BLaER1 (cell line): ENCODE measurements at regions not wholly inside any gene's neighbourhood (a gene's known extent, or its start where the extent isn't known, plus 50 kb on each side); places are given as distances from the start of the nearest gene placed in this dataset.
"Not testable (repeated sequence)": the region's sequence is repeated elsewhere in the genome, so short reads cannot be mapped to it uniquely, and the experiment has no call there.

Experiments used
- H3K27ac ChIP-seq: shearing (Covaris generic); formaldehyde crosslinking; 2 replicates; pipeline ENCODE4 v1.8.1; 2022
- H3K27me3 ChIP-seq: shearing (Covaris generic); formaldehyde crosslinking; 2 replicates; pipeline ENCODE4 v1.8.1; 2022
- H3K36me3 ChIP-seq: shearing (Covaris generic); formaldehyde crosslinking; 2 replicates; pipeline ENCODE4 v1.8.1; 2022
- H3K4me1 ChIP-seq: shearing (Covaris generic); formaldehyde crosslinking; 2 replicates; pipeline ENCODE4 v1.8.1; 2022
- H3K4me2 ChIP-seq: shearing (Covaris generic); formaldehyde crosslinking; 2 replicates; pipeline ENCODE4 v1.8.1; 2022
- H3K4me3 ChIP-seq: shearing (Covaris generic); formaldehyde crosslinking; 2 replicates; pipeline ENCODE4 v1.8.1; 2022
- H3K9ac ChIP-seq: shearing (Covaris generic); formaldehyde crosslinking; 2 replicates; pipeline ENCODE4 v1.8.1; 2022
- H3K9me3 ChIP-seq: shearing (Covaris generic); formaldehyde crosslinking; 2 replicates; pipeline ENCODE4 v1.8.1; 2022
- H4K20me1 ChIP-seq: shearing (Covaris generic); formaldehyde crosslinking; 2 replicates; pipeline ENCODE4 v1.8.1; 2022

DNA sequence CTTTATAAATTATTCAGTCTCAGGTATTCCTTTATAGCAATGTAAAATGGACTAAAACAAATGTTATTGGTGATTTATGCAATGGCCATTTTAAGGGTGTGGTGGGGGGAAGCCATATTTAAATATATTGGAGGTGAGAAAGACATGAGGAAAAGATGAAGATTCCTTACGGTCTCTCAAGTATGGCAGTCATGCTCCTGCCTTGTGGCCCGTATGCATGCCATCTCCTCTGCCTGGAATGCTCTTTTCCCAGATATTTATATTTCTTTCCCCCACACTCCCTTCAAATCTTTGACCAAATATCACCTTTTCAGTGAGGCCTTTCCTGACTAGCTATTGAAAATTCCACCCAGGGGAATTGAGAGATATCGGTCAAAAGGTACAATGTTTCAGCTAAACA, 206.0 kb downstream of the POTEM start:
- H3K4me3 ChIP-seq, H3K36me3 ChIP-seq, H3K4me1 ChIP-seq: not testable (repeated sequence)

DNA sequence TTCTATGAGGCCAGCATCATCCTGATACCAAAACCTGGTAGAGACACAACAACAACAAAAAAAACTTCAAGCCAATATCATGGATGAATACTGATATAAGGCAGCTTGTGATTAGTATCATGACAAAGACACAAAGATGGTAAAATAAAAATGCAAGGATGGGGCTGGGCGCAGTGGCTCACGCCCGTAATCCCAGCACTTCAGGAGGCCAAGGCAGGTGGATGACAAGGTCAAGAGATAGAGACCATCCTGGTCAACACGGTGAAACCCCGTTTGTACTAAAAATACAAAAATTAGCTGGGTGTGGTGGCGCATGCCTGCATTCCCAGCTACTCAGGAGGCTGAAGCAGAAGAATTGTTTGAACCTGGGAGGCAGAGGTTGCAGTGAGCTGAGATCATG, 210.2 kb downstream of the POTEM start:
- not testable (repeated sequence) for H3K4me2 ChIP-seq, H3K27ac ChIP-seq, H3K9me3 ChIP-seq, H3K36me3 ChIP-seq, H3K4me1 ChIP-seq, H3K27me3 ChIP-seq, H4K20me1 ChIP-seq, H3K9ac ChIP-seq, H3K4me3 ChIP-seq

More for the DNA sequence above, 206.0 kb downstream of the POTEM start:
- H3K27ac ChIP-seq, H3K4me2 ChIP-seq, H4K20me1 ChIP-seq, H3K9me3 ChIP-seq, H3K27me3 ChIP-seq, H3K9ac ChIP-seq: not testable (repeated sequence)

DNA sequence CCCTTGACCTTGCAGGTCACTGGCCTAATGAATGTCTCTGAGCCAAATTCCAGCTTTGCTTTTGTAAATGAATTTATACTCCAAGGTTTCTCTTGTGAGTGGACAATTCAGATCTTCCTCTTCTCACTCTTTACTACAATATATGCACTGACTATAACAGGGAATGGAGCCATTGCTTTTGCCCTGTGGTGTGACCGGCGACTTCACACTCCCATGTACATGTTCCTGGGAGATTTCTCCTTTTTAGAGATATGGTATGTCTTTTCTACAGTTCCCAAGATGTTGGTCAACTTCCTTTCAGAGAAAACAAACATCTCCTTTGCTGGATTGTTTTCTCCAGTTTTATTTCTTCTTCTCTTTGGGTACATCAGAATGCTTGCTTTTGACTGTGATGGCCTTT, 213.1 kb downstream of the POTEM start:
- not testable (repeated sequence) for H3K4me3 ChIP-seq, H3K9ac ChIP-seq, H3K27ac ChIP-seq, H3K9me3 ChIP-seq, H4K20me1 ChIP-seq, H3K4me2 ChIP-seq, H3K27me3 ChIP-seq, H3K4me1 ChIP-seq, H3K36me3 ChIP-seq

DNA sequence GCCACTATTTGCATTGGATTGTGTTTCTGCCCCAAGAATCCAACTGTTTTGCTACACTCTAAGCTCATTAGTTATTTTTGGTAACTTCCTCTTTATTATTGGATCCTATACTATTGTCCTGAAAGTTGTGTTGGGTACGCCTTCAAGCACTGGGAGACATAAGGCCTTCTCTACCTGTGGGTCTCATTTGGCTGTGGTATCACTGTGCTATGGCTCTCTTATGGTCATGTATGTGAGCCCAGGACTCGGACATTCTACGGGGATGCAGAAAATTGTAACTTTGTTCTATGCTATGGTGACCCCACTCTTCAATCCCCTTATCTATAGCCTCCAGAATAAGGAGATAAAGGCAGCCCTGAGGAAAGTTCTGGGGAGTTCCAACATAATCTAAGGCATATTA, 213.6 kb downstream of the POTEM start:
- H3K9ac ChIP-seq, H3K4me1 ChIP-seq, H3K9me3 ChIP-seq, H3K36me3 ChIP-seq, H3K4me3 ChIP-seq, H3K27ac ChIP-seq, H3K27me3 ChIP-seq, H4K20me1 ChIP-seq, H3K4me2 ChIP-seq: not testable (repeated sequence)

DNA sequence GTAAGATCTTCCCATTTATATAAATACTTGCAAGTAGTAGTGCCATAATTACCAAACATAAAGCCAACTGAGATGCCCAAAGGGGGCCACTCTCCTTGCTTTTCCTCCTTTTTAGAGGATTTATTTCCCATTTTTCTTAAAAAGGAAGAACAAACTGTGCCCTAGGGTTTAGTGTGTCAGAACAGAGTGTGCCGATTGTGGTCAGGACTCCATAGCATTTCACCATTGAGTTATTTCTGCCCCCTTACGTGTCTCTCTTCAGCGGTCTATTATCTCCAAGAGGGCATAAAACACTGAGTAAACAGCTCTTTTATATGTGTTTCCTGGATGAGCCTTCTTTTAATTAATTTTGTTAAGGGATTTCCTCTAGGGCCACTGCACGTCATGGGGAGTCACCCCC, 227.9 kb downstream of the POTEM start:
- H3K4me1 ChIP-seq, H3K36me3 ChIP-seq, H3K9ac ChIP-seq, H4K20me1 ChIP-seq, H3K4me2 ChIP-seq, H3K4me3 ChIP-seq, H3K27ac ChIP-seq, H3K9me3 ChIP-seq, H3K27me3 ChIP-seq: not testable (repeated sequence)

DNA sequence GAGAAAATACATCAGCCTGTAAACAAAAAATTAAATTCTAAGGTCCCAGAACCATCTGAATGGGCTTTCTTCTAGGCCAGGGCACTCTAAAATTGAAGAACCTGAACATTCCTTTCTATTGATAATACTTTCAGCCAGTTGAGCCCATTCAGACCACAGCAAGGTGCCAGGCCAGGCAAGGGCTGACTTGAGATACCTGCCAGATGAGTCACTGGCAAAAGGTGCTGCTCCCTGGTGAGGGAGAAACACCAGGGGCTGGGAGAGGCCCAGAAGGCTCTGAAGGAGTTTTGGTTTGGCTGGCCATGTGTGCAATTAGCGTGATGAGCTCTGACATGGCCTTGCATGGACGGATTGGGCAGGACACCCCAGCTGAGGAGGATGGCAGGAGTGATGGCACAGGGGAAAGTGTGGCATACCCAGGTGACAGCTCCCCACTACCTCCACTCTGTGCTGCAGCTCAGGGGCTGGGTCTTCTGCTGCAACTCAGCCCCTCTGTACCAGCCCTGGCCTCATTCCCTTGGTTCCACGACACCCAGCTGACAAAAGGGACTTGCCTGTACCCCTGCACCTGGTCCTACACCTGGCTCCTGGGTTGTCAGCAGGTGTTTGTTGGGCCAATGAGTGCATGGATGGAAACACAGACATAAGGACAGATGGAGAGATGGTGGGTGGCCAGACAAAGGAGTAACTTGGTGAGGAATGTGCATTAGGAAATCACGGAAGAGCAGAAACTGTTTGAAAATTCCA, 230.4 kb downstream of the POTEM start:
- not testable (repeated sequence) for H3K9ac ChIP-seq, H3K27me3 ChIP-seq, H3K9me3 ChIP-seq, H3K36me3 ChIP-seq, H3K27ac ChIP-seq, H3K4me3 ChIP-seq, H4K20me1 ChIP-seq, H3K4me1 ChIP-seq, H3K4me2 ChIP-seq

DNA sequence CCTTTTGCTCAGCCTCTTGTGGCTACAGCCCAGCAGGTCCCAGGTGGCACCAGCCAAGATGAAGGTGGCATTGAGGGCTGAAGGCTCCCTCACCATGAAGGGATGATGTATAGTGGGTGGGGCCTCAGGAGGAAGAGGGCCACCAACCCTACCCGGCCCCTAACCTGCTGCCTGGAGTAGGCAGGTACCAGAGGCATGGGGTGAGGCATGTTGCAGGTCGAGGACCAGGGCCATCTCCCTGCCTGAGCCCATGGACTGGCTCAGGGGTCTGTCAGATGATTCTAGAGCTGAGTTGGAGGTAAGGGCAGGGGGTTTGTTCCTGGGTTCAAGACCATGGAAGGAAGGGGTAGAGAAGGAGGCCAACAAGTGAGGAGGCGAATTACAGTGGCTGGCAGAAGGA, 231.1 kb downstream of the POTEM start:
- H3K9me3 ChIP-seq, H4K20me1 ChIP-seq, H3K4me3 ChIP-seq, H3K27me3 ChIP-seq, H3K27ac ChIP-seq, H3K36me3 ChIP-seq, H3K9ac ChIP-seq, H3K4me1 ChIP-seq, H3K4me2 ChIP-seq: not testable (repeated sequence)

DNA sequence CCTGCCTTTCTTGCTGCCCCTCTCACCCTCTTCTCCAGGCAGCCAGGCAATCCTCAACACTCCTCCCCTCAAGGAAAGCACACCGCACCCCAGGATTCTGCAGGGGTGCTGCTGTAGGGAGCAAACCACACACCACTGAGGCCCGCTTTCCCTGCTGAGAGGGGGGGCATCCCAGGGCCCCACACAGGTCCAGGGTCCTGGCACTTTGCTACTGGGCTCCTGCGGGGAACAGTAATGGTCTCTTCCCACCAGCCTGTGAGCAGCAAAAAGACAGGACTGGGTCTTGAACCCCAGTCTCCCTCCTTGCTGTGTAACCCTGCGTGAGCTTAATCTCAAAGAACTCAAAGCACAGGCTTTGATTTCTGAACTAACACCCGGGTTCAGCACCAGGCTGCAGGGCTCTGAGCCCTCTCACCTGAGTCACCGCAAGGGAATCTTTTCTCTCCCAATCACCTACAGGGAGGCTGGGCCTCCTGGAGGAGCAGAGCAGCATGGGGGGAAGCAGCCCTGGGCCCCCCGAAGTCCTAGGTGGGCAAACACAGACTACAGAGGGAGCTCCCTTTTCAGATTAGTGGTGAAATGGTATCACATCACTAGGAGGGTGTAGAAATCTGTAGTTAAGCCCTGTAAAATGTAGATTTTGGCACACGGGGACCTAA, 232.6 kb downstream of the POTEG start:
- not testable (repeated sequence) for H3K27me3 ChIP-seq, H3K9me3 ChIP-seq, H3K9ac ChIP-seq, H3K27ac ChIP-seq, H3K36me3 ChIP-seq, H3K4me3 ChIP-seq, H4K20me1 ChIP-seq, H3K4me1 ChIP-seq, H3K4me2 ChIP-seq

DNA sequence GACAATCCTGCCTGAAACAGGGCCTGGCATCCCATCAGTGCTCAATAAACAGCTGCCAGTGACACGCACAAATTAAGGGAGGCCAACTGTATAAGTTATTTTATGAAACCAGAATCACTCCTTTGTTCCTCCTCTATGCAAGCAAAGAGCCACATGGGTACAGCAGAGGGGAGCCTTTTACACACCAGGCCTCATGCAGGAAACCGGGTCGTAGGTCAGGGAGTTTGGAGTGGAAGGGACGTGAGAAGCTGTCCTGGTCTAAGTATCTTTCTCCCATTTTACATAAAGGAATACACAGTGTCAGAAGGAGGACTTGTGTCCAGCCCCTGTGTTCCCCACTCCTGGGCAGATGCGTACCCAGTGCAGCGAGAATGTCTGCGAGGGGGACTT, 232.1 kb downstream of the POTEG start:
- not testable (repeated sequence) for H3K36me3 ChIP-seq, H3K9me3 ChIP-seq, H3K27me3 ChIP-seq, H3K4me3 ChIP-seq, H4K20me1 ChIP-seq, H3K9ac ChIP-seq, H3K4me2 ChIP-seq, H3K27ac ChIP-seq, H3K4me1 ChIP-seq

DNA sequence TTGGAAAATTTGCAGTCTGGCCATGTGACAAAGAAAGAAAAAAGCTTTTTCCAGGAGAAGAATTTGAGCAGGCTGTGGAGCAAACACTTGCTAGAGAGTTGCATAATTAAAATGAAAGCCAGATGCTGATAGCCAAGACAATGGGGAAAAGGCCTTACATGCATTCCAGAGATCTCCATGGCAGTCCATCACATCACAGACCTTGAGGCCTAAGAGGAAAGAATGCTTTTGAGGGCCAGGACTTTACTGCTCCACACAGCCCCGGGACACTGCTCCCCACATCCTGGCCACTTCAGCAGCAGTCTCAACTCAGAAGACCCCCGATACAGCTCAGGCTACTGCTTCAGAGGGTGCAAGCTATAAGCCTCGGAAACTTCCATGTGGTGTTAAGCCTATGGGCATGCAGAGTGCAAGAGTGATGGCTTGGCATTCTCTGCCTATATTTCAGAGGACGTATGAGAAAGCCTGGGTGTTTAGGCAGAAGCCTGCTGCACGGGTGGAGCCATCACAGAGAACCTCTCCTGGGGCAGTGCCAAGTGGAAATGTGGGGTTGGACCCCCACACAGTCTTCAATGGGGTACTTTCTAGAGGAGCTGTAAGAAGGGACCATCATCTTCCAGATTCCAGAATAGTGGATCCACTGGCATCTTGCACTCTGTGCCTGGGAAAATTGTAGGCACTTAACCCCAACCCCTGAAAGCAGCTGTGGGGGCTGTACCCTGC, 230.7 kb downstream of the POTEG start:
- not testable (repeated sequence) for H3K9ac ChIP-seq, H4K20me1 ChIP-seq, H3K4me2 ChIP-seq, H3K36me3 ChIP-seq, H3K4me1 ChIP-seq, H3K27ac ChIP-seq, H3K4me3 ChIP-seq, H3K9me3 ChIP-seq, H3K27me3 ChIP-seq

DNA sequence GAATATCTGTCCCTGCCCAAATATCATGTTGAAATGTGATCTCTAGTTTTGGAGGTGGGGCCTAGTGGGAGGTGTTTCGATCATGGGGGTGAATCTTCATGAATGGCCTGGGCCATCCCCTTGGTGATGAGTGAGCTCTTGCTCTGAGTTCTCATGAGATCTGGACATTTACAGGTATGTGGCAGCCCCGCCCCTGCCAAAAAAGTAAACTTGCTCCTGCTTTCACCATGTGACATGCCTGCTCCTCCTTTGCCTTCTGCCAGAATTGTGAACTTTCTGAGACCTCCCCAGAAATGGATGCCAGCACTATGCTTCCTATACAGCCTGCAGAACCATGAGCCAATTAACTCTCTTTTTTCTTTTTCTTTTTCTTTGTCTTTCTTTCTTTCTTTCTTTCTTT, 229.3 kb downstream of the POTEG start:
- H3K4me2 ChIP-seq, H3K4me3 ChIP-seq, H3K9ac ChIP-seq, H3K27me3 ChIP-seq, H3K9me3 ChIP-seq, H4K20me1 ChIP-seq, H3K36me3 ChIP-seq, H3K27ac ChIP-seq, H3K4me1 ChIP-seq: not testable (repeated sequence)

DNA sequence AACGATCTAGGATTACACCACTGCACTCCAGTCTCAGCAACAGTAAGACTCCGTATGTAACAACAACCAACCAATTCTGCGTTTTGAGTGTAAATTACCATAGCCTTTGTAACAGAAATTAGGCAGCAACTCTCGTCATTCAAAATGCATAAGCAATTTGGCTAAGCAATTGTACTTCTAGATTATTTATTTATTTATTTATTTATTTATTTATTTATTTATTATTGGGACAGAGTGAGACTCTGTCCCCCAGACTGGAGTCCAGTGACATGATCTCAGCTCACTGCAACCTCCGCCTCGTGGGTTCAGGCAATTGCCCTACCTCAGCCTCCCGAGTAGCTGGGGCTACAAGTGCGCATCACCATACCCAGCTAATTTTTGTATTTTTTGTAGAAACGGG, 217.7 kb downstream of the POTEG start:
- H3K27me3 ChIP-seq, H3K4me1 ChIP-seq, H4K20me1 ChIP-seq, H3K36me3 ChIP-seq, H3K27ac ChIP-seq, H3K9ac ChIP-seq, H3K4me2 ChIP-seq, H3K9me3 ChIP-seq, H3K4me3 ChIP-seq: not testable (repeated sequence)

DNA sequence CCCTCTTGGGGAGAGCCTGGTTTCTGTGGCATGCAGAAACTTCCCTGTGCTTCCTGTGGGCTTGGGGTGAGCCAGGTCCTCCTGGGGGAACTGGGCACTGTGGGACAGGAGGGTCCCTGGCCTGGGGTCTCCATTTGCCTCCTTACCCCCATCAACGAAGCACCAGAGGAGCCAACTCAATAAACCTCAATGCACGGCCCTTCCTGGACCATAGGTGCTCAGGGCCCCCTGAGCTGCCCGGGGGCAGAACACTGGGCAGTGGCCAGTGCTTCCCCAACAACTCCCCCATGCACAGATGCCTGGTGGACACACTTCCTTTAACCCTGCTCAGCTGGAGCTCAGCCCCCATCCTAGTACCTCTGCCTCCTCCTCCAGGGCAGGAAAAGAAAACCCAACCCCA, 214.7 kb downstream of the POTEG start:
- H3K9me3 ChIP-seq, H3K4me3 ChIP-seq, H3K4me1 ChIP-seq: not testable (repeated sequence)

DNA sequence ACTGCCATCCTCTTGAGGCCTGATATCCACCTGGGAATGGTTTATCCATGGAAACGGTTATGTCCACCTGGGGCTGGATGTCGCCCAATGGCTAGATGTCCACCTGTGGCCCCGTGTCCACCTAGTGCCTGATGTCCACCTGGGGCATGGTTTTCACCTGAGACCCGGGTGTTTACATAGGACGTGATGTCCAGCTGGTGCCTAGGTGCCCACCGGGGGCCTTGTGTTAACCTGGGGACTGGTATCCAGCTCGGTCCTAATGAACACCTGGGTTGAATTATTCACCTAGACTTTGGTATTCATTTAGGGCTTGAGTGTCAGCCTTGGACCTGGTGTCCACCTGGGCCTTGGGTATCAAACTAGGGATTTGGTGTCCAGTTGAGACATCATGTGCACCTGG, 202.7 kb downstream of the POTEG start:
- not testable (repeated sequence) for H3K4me2 ChIP-seq, H3K4me1 ChIP-seq, H3K27ac ChIP-seq, H3K36me3 ChIP-seq, H4K20me1 ChIP-seq, H3K9ac ChIP-seq, H3K27me3 ChIP-seq, H3K9me3 ChIP-seq, H3K4me3 ChIP-seq

More for the DNA sequence above, 214.7 kb downstream of the POTEG start:
- H3K4me2 ChIP-seq, H4K20me1 ChIP-seq, H3K27me3 ChIP-seq, H3K27ac ChIP-seq, H3K36me3 ChIP-seq, H3K9ac ChIP-seq: not testable (repeated sequence)

DNA sequence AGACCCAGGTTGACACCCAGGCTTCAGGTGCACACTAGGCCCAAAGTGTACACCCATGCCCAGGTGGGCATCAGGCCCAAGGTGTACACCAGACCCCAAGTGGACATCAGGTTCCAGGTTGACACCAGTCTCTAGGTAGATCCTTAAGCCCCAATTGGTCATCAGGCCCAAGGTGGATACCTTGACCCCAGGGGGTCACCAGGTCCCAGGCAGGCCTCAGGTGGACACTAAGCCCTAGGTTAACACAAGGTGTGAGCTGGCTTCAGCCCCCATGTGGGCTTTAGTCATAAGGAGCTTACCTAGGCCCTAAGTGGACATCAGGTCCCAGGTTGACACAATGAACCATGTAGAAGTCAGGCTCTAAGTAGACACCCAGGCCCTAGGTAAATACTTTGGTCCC, 200.1 kb downstream of the POTEG start:
- not testable (repeated sequence) for H3K4me2 ChIP-seq, H3K27ac ChIP-seq, H3K9ac ChIP-seq, H3K9me3 ChIP-seq, H3K27me3 ChIP-seq, H3K4me1 ChIP-seq, H3K36me3 ChIP-seq, H4K20me1 ChIP-seq, H3K4me3 ChIP-seq
